ENCODE measurements at regions not wholly inside any gene's neighbourhood (a gene's known extent, or its start where the extent isn't known, plus 50 kb on each side); places are given as distances from the start of the nearest gene placed in this dataset.
"Not testable (repeated sequence)": the region's sequence is repeated elsewhere in the genome, so short reads cannot be mapped to it uniquely, and the experiment has no call there.

- H3K36me3 Mint-ChIP-seq (ENCODE audit: unreplicated experiment): no peaks in the 10 kb centered on the region
- no peak for DNase-seq (ENCODE audit: extremely low spot score, unreplicated experiment)
- H3K27me3 Mint-ChIP-seq (ENCODE audit: unreplicated experiment): no peaks in the 10 kb centered on the region
- TF ChIP-seq CTCF (IDR thresholded peaks at IDR 0.05): no peak
- H3K27ac Mint-ChIP-seq (ENCODE audit: unreplicated experiment): no peak overlapping the region
- no peak overlapping the region for H3K4me3 Mint-ChIP-seq (ENCODE audit: unreplicated experiment)
- no peaks in the 10 kb centered on the region for H3K9me3 Mint-ChIP-seq (ENCODE audit: unreplicated experiment)
- H3K4me1 Mint-ChIP-seq (ENCODE audit: unreplicated experiment): peaks cover 15% of the 10 kb centered on the region
Measured at GRCh38 chr1:199089393-199090122, 450.7 kb downstream of the PTPRC start.

GRCh38 chr1:199095628-199096027 lies 456.8 kb downstream of the PTPRC start:
- H3K9me3 Mint-ChIP-seq (ENCODE audit: unreplicated experiment); H3K4me1 Mint-ChIP-seq (ENCODE audit: unreplicated experiment); H3K4me3 Mint-ChIP-seq (ENCODE audit: unreplicated experiment); DNase-seq (ENCODE audit: extremely low spot score, unreplicated experiment); H3K36me3 Mint-ChIP-seq (ENCODE audit: unreplicated experiment); H3K27me3 Mint-ChIP-seq (ENCODE audit: unreplicated experiment); H3K27ac Mint-ChIP-seq (ENCODE audit: unreplicated experiment): not testable (repeated sequence)

DNA sequence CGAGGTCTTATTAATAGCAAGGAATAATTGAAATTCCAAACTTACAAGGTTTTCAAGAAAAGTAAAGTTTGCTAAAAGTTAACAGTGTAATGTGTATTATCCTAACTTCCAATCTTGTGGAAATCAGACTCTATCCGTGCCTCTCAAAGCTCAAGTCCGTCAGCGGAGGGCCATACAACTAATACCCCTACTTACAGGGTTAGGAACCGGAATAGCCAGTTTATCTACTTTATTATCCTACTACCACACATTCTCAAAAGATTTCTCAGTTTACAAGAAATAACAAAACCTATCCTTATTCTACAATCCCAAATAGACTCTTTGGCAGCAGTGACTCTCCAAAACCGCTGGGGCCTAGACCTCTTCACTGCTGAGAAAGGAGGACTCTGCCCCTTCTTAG lies 457.8 kb downstream of the PTPRC start:
- no peaks in the 10 kb centered on the region for H3K36me3 Mint-ChIP-seq (ENCODE audit: unreplicated experiment)
- DNase-seq (ENCODE audit: extremely low spot score, unreplicated experiment): no peak
- peaks cover 3% of the 10 kb centered on the region for H3K4me1 Mint-ChIP-seq (ENCODE audit: unreplicated experiment)
- peaks cover 3% of the 10 kb centered on the region for H3K9me3 Mint-ChIP-seq (ENCODE audit: unreplicated experiment)
- no peak overlapping the region for H3K27ac Mint-ChIP-seq (ENCODE audit: unreplicated experiment)
- H3K27me3 Mint-ChIP-seq (ENCODE audit: unreplicated experiment): no peaks in the 10 kb centered on the region
- H3K4me3 Mint-ChIP-seq (ENCODE audit: unreplicated experiment): no peak overlapping the region
- TF ChIP-seq CTCF (IDR thresholded peaks at IDR 0.05): no peak

DNA sequence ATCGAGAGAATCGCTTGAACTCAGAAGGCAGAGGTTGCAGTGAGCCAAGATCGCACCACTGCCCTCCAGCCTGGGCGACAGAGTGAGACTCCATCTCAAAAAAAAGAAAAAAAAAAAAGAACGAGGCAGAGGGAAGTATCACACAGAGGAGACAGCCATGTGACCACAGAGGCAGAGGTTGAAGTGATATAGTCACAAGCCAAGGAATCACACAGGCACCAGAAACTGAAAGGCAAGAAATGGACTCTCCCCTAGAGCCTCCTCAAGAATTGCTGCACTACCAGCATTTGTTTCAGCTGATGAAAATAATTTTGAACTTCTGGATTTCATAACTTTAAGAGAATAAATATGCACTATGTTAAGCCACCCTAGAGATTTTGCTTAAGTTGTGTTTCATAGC lies 459.6 kb downstream of the PTPRC start:
- H3K27ac Mint-ChIP-seq (ENCODE audit: unreplicated experiment): no peak overlapping the region
- peaks cover 1% of the 10 kb centered on the region for H3K36me3 Mint-ChIP-seq (ENCODE audit: unreplicated experiment)
- peaks cover 12% of the 10 kb centered on the region for H3K9me3 Mint-ChIP-seq (ENCODE audit: unreplicated experiment)
- DNase-seq (ENCODE audit: extremely low spot score, unreplicated experiment): no peak
- peaks cover 3% of the 10 kb centered on the region for H3K4me1 Mint-ChIP-seq (ENCODE audit: unreplicated experiment)
- H3K27me3 Mint-ChIP-seq (ENCODE audit: unreplicated experiment): no peaks in the 10 kb centered on the region
- no peak overlapping the region for H3K4me3 Mint-ChIP-seq (ENCODE audit: unreplicated experiment)
- TF ChIP-seq CTCF (IDR thresholded peaks at IDR 0.05): no peak

GRCh38 chr1:199101139-199101538 lies 462.3 kb downstream of the PTPRC start:
- no peaks in the 10 kb centered on the region for H3K27me3 Mint-ChIP-seq (ENCODE audit: unreplicated experiment)
- peaks cover 1% of the 10 kb centered on the region for H3K36me3 Mint-ChIP-seq (ENCODE audit: unreplicated experiment)
- no peak overlapping the region for H3K4me3 Mint-ChIP-seq (ENCODE audit: unreplicated experiment)
- peaks cover 3% of the 10 kb centered on the region for H3K4me1 Mint-ChIP-seq (ENCODE audit: unreplicated experiment)
- no peak for DNase-seq (ENCODE audit: extremely low spot score, unreplicated experiment)
- TF ChIP-seq CTCF (IDR thresholded peaks at IDR 0.05): no peak
- peaks cover 15% of the 10 kb centered on the region for H3K9me3 Mint-ChIP-seq (ENCODE audit: unreplicated experiment)
- no peak overlapping the region for H3K27ac Mint-ChIP-seq (ENCODE audit: unreplicated experiment)
